CD14-positive monocyte (primary cell): ENCODE measurements at regions not wholly inside any gene's neighbourhood (a gene's known extent, or its start where the extent isn't known, plus 50 kb on each side); places are given as distances from the start of the nearest gene placed in this dataset.

Source experiments
- DNase-seq, 3 donors: peaks; one replicate each; pipeline ENCODE4 v3.0.0-alpha.2; 2011 to 2022
- H2AFZ ChIP-seq: 2 replicates; pipeline ENCODE4 v1.6.0; 2012; ENCODE audit warnings: mild to moderate bottlenecking, low read depth, low read length, inconsistent platforms; ENCODE audit not compliant: insufficient read depth, poor library complexity, severe bottlenecking
- H3K27ac ChIP-seq, 2 donors: 1 replicate in 1 of 2; 2 replicates in 1 of 2; pipeline ENCODE4 v1.5.1; 2012 to 2013; ENCODE audit warnings: low read length in 2 of 2, control low read depth in 1 of 2, inconsistent platforms in 1 of 2, low read depth in 1 of 2, mild to moderate bottlenecking in 1 of 2
- H3K27me3 ChIP-seq, 2 donors: one replicate each; pipeline versions ENCODE4 v1.6.0 to v1.6.1; 2011 to 2013; ENCODE audit warnings: low read length in 2 of 2; ENCODE audit not compliant: control insufficient read depth in 2 of 2, insufficient read depth in 2 of 2
- H3K36me3 ChIP-seq, 2 donors: replicated peaks in 1 of 2; 1 replicate in 1 of 2; 2 replicates in 1 of 2; pipeline versions ENCODE4 v1.5.1 to v1.6.1; 2012 to 2013; ENCODE audit warnings: low read length in 2 of 2, control low read depth in 1 of 2, inconsistent platforms in 1 of 2, mild to moderate bottlenecking in 1 of 2; ENCODE audit not compliant: insufficient read depth in 2 of 2, control insufficient read depth in 1 of 2
- H3K4me1 ChIP-seq, 2 donors: 1 replicate in 1 of 2; 2 replicates in 1 of 2; pipeline versions ENCODE4 v1.5.1 to v1.6.1; 2012 to 2013; ENCODE audit warnings: low read length in 2 of 2, control low read depth in 1 of 2, inconsistent platforms in 1 of 2, mild to moderate bottlenecking in 1 of 2, moderate library complexity in 1 of 2; ENCODE audit not compliant: insufficient read depth in 2 of 2, control insufficient read depth in 1 of 2
- H3K4me2 ChIP-seq: replicated peaks from 2 replicates; pipeline ENCODE3; 2012; ENCODE audit warnings: low read length, moderate library complexity, mild to moderate bottlenecking; ENCODE audit not compliant: poor library complexity, severe bottlenecking; ENCODE audit errors: extremely low read depth
- H3K4me3 ChIP-seq, 3 experiments: fragments of 200-600 bp in 1 of 3; sonication (generic) in 1 of 3; replicated peaks in 1 of 3; 1 replicate in 2 of 3; 2 replicates in 1 of 3; pipeline ENCODE4 v1.5.1; 2011 to 2013; ENCODE audit warnings: low read length in 3 of 3, mild to moderate bottlenecking in 3 of 3, control low read depth in 2 of 3, low read depth in 2 of 3, inconsistent platforms in 1 of 3, moderate library complexity in 1 of 3
- H3K79me2 ChIP-seq: 2 replicates; pipeline ENCODE4 v1.6.0; 2012; ENCODE audit warnings: mild to moderate bottlenecking, control low read depth, inconsistent platforms, low read length, moderate library complexity; ENCODE audit not compliant: insufficient read depth
- H3K9ac ChIP-seq: 2 replicates; pipeline ENCODE4 v1.6.0; 2017; ENCODE audit warnings: low read length, mild to moderate bottlenecking; ENCODE audit not compliant: insufficient read depth, poor library complexity, severe bottlenecking
- H3K9me3 ChIP-seq, 2 donors: replicated peaks in 1 of 2; 1 replicate in 1 of 2; 2 replicates in 1 of 2; pipeline versions ENCODE4 v1.5.1 to v1.6.1; 2012 to 2013; ENCODE audit warnings: low read length in 2 of 2, control low read depth in 1 of 2; ENCODE audit not compliant: control insufficient read depth in 1 of 2, insufficient read depth in 1 of 2
- H4K20me1 ChIP-seq: 2 replicates; pipeline ENCODE4 v1.6.0; 2012; ENCODE audit warnings: mild to moderate bottlenecking, low read length, control low read depth, moderate library complexity; ENCODE audit not compliant: insufficient read depth
- H3K27ac Mint-ChIP-seq, 7 donors: one replicate each; pipeline ENCODE4 v1.8.0; 2020; ENCODE audit warnings: mild to moderate bottlenecking in 7 of 7, mixed read lengths in 7 of 7, moderate library complexity in 6 of 7, inconsistent platforms in 2 of 7
- H3K27me3 Mint-ChIP-seq, 3 donors: one replicate each; pipeline ENCODE4 v1.8.0; 2021 to 2022; ENCODE audit warnings: low read depth in 3 of 3, mild to moderate bottlenecking in 3 of 3, mixed read lengths in 3 of 3, moderate library complexity in 3 of 3, inconsistent platforms in 1 of 3
- H3K36me3 Mint-ChIP-seq, 2 donors: one replicate each; pipeline ENCODE4 v1.8.0; 2020; ENCODE audit warnings: mixed read lengths in 2 of 2, inconsistent platforms in 1 of 2, mild to moderate bottlenecking in 1 of 2
- H3K4me1 Mint-ChIP-seq: one replicate; pipeline ENCODE4 v1.8.0; 2020; ENCODE audit warnings: mild to moderate bottlenecking, mixed read lengths
- H3K4me3 Mint-ChIP-seq, 2 donors: one replicate each; pipeline ENCODE4 v1.8.0; 2020; ENCODE audit warnings: mild to moderate bottlenecking in 2 of 2, mixed read lengths in 2 of 2, moderate library complexity in 1 of 2
- H3K9me3 Mint-ChIP-seq, 7 donors: one replicate each; pipeline ENCODE4 v1.8.0; 2020 to 2022; ENCODE audit warnings: mixed read lengths in 7 of 7, mild to moderate bottlenecking in 6 of 7, moderate library complexity in 6 of 7, inconsistent platforms in 2 of 7
- WGBS: methylation state at CpG from one replicate; pipeline ENCODE4 v1.1.5; 2013; ENCODE audit warnings: missing lambda C conversion rate; ENCODE audit not compliant: insufficient coverage; 5-methylcytosine and 5-hydroxymethylcytosine counted together
- intact Hi-C, 2 donors: fragments of 100-400 bp; cut with micrococcal nuclease; formaldehyde crosslinking; loops; one replicate each; pipeline versions ENCODE4 v1.15.0 to v1.15.1; 2023
- TF ChIP-seq, protein P1 (sequence below): fragments of 200-600 bp; IDR thresholded peaks from one replicate; pipeline ENCODE4 v1.8.0; 2022; ENCODE audit warnings: antibody characterized with exemption, mild to moderate bottlenecking

DNA sequence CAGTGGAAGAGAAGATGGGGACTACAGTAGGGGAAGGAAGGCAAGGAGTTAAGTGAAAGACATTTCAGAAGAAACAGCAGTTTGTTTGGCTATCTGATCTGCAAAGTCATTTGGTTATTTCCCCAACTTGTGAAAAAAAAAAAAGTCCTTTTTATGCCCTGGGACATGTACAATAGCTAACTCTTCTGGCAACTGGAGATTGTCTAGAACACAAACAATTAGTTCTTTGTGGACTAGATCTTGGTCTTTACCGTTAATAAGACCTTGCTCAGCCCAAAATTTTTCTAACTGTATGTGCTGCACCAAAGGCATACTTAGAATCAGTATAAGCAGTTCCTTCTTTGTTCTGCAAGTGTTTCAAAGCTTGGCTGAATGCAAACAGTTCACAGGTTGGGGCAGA, 103.5 kb upstream of the NECTIN3 start:
- no peaks in the 10 kb centered on the region for H3K36me3 Mint-ChIP-seq
- 86% methylated on average over 1 of the region's 1 CpG for WGBS

DNA sequence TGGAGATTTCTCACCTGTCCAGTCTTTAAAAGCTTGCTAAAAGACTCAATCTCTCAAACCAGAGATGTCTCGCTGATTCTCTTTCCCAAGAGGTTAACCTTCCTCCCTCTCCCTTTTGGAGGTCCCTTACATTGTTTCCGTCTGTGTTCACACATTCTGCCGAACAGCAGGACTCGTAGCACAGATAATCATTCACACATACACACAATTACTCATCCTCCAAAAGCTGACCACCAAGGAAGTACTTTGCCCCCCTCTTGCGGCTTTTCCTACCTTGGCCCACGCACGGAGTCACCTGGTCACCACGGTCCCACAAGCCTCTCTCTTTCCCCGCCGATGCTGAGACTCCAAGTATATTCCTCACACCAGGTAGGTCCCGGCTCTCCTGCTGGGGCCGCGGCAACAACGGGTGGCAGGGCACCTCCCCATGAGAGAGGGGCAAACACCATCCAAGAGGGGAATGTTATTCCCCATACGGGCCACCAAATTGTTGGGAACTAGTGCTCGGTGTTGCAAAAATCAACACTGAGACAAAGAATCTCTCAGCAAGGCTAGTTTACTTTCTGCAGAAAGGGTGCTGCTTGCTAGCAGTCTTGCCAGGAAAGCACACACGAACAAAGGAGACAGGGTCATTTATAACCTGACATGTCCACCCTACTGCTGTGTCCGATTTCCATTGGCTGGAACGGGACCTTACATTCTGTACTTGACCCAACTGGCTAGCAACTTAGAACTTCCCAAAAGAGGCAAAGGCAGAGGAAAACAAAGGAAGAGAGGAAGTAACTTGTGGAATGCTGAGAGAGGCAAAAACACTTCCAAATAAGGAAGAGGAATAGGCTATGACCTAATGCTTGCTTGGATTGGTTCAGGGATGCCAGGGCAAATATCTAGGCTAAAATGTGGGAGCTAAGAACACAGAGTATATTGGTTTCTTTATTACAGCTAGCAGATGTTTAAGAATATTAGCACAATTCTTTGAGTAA, 102.1 kb upstream of the NECTIN3 start:
- Mint-ChIP-seq H3K4me1 (no peaks in the 10 kb centered on the region), H3K27ac (peak overlapping the region in 1 of 7 donors; percentile 74), H3K9me3 (peaks cover 2 to 19% (median 10%) of the 10 kb centered on the region in 7 donors), H3K4me3 (no peak overlapping the region), H3K27me3 (peaks cover 0 to 2% (median 0%) of the 10 kb centered on the region in 3 donors), H3K36me3 (no peaks in the 10 kb centered on the region)
- no peaks in the 10 kb centered on the region for H3K27me3 ChIP-seq
- no peaks in the 10 kb centered on the region for H3K4me1 ChIP-seq
- no peak overlapping the region for H3K27ac ChIP-seq
- no peak overlapping the region for H3K9ac ChIP-seq
- intact Hi-C loops: no loop called here
- no peak overlapping the region for H3K4me3 ChIP-seq
- H2AFZ ChIP-seq: no peak overlapping the region
- TF ChIP-seq, protein P1, sequence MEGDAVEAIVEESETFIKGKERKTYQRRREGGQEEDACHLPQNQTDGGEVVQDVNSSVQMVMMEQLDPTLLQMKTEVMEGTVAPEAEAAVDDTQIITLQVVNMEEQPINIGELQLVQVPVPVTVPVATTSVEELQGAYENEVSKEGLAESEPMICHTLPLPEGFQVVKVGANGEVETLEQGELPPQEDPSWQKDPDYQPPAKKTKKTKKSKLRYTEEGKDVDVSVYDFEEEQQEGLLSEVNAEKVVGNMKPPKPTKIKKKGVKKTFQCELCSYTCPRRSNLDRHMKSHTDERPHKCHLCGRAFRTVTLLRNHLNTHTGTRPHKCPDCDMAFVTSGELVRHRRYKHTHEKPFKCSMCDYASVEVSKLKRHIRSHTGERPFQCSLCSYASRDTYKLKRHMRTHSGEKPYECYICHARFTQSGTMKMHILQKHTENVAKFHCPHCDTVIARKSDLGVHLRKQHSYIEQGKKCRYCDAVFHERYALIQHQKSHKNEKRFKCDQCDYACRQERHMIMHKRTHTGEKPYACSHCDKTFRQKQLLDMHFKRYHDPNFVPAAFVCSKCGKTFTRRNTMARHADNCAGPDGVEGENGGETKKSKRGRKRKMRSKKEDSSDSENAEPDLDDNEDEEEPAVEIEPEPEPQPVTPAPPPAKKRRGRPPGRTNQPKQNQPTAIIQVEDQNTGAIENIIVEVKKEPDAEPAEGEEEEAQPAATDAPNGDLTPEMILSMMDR: no peak
- no peak overlapping the region for H3K4me2 ChIP-seq
- H3K9me3 ChIP-seq: peaks cover 14 to 18% of the 10 kb centered on the region in 2 donors
- WGBS: 94% methylated on average over 17 of the region's 19 CpGs
- no peaks in the 10 kb centered on the region for H3K36me3 ChIP-seq
- DNase-seq: no peak
- no peaks in the 10 kb centered on the region for H3K79me2 ChIP-seq
- H4K20me1 ChIP-seq: no peaks in the 10 kb centered on the region

More for the DNA sequence above, 103.5 kb upstream of the NECTIN3 start:
- Histone ChIP-seq H4K20me1 (no peaks in the 10 kb centered on the region), H3K79me2 (no peaks in the 10 kb centered on the region), H3K4me3 (no peak overlapping the region), H3K36me3 (no peaks in the 10 kb centered on the region), H3K4me2 (no peak overlapping the region), H3K27ac (no peak overlapping the region), H2AFZ (no peak overlapping the region), H3K9ac (no peak overlapping the region), H3K9me3 (peaks cover 18% of the 10 kb centered on the region in 2 donors), H3K27me3 (no peaks in the 10 kb centered on the region), H3K4me1 (no peaks in the 10 kb centered on the region)
- no peak overlapping the region for H3K4me3 Mint-ChIP-seq
- peaks cover 2 to 23% (median 11%) of the 10 kb centered on the region in 7 donors for H3K9me3 Mint-ChIP-seq
- no peak overlapping the region for H3K27ac Mint-ChIP-seq
- H3K27me3 Mint-ChIP-seq: peaks cover 0 to under 1% (median 0%) of the 10 kb centered on the region in 3 donors
- intact Hi-C loops: no loop called here
- no peaks in the 10 kb centered on the region for H3K4me1 Mint-ChIP-seq
- no peak for DNase-seq
- TF ChIP-seq, protein P1: no peak
